22Rv1 (cell line): ENCODE measurements at regions not wholly inside any gene's neighbourhood (a gene's known extent, or its start where the extent isn't known, plus 50 kb on each side); places are given as distances from the start of the nearest gene placed in this dataset.

Source experiments
- ZFX ChIP-seq: fragments of 450-650 bp; IDR thresholded peaks from 2 replicates; pipeline ENCODE4 v1.6.1; 2017; ENCODE audit warnings: antibody characterized with exemption, borderline replicate concordance
- TF ChIP-seq, protein P1 (sequence below): fragments of 450-650 bp; IDR thresholded peaks from 2 replicates; pipeline ENCODE4 v1.5.1; 2017; ENCODE audit warnings: mild to moderate bottlenecking

DNA sequence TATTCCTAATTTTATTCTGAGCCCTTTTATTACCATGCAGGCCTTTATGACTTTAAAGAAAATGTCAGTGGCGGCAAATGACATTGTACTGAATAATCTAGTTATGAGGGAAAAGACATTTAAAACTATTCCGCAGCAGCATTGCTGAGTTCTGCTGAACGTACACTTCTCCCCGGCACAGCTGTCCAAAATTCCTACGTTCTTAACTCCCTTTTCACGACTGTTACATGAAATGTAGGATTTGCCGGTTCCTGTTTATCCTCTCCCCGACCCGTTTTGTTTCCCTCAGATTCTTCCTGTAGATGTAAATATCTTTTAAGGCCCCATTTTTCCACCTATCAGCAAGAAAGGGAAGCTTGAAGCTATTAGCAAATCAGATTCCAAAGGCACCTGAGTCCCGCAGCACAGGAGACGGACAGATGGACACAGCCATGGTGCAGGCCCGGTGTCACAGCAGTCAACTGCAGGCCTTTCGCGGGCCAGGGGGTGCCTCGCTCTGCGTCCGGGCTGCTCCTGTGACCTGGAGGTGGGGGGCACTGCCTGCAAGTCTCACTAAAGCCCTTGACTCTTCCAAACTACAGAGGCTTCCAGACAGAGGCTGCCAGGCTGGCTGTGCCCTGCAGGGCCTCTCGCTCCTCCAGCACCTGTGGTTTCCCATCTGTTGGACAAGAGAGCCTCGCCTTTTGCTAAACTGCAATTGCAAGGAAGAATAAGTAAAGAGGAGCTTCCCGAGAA, 485.0 kb upstream of the MGMT start:
- TF ChIP-seq, protein P1, sequence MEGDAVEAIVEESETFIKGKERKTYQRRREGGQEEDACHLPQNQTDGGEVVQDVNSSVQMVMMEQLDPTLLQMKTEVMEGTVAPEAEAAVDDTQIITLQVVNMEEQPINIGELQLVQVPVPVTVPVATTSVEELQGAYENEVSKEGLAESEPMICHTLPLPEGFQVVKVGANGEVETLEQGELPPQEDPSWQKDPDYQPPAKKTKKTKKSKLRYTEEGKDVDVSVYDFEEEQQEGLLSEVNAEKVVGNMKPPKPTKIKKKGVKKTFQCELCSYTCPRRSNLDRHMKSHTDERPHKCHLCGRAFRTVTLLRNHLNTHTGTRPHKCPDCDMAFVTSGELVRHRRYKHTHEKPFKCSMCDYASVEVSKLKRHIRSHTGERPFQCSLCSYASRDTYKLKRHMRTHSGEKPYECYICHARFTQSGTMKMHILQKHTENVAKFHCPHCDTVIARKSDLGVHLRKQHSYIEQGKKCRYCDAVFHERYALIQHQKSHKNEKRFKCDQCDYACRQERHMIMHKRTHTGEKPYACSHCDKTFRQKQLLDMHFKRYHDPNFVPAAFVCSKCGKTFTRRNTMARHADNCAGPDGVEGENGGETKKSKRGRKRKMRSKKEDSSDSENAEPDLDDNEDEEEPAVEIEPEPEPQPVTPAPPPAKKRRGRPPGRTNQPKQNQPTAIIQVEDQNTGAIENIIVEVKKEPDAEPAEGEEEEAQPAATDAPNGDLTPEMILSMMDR = no peak
- TF ChIP-seq ZFX = no peak
